NOMO-1 treated with DMSO at 0.1 percent for 48 hours (cell line): ENCODE measurements at regions not wholly inside any gene's neighbourhood (a gene's known extent, or its start where the extent isn't known, plus 50 kb on each side); places are given as distances from the start of the nearest gene placed in this dataset.
"Not testable (repeated sequence)": the region's sequence is repeated elsewhere in the genome, so short reads cannot be mapped to it uniquely, and the experiment has no call there.

Source experiments
- DNase-seq: peaks from one replicate; lab custom pipeline; 2025; ENCODE audit not compliant: unreplicated experiment; lab: John Stamatoyannopoulos, UW

DNA sequence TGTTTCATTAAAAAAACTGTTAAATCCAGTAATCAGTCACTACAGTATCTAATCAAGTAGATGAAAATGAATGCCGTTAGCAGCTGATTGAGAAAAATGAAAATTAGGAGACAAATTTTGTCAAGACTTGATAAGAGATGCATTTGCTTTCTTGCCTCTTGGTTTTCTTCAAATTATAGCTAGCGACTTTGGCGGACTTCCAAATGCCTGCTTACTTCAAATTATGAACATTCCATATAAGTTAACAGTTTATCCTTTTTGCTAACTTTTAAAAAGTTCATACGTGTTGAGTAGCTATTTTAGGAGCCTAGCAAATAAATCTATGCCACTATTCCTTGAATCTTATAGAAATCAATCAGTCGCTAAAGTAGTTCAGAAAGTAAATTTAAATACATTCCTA is 58.8 kb downstream of the PPP4R3C start:
- no peak for DNase-seq

DNA sequence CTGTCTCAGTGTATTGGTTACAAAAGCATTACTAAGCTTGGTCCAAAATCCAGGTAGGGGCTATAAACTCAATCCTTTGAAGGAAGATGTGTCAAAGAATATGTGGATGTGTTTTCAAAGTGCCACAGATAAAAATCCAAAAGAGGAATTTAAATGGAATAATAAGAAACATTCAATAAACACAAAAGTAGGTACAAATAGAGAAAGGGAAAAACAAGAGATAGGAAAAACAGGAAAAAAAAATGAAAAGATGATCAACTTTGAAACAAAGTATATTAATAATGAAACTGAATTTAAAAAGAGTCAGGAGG is 64.0 kb downstream of the PPP4R3C start:
- DNase-seq, result no peak

DNA sequence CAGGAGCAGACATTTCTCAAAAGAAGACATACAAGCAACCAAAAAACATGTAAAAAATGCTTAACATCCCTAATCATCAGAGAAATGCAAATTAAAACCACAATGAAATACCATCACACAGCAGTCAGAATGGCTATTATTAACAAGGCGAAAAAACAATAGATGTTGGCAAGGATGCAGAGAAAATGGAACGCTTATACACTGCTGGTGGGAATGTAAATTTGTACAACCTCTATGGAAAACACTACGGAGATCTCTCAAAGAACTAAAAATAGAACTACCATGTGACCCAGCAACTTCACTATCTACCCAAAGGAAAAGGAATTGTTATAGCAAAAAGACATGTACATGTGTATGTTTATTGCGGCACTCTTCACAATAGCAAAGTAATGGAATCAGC is 71.5 kb downstream of the PPP4R3C start:
- DNase-seq, result no peak

DNA sequence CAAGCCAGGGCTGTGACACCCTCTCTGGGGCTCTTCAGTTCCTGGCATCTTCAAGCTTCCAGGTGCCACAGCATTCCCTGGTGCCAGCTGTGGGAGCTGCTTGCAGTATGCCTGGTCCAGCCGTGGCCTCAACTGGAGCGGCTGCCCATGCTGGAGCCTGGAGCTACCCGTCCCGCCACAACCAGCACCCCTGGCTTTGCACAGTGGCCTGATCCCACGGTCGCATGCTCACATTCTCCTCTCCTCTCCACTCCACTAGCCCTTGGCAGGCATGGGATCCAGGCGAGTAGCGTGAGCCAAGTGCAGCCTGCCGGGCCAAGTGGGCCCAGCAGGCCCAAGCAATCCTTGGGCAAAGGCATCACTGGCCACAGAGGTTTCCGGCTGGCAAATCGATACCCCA is 81.7 kb downstream of the PPP4R3C start:
- DNase-seq, result no peak

DNA sequence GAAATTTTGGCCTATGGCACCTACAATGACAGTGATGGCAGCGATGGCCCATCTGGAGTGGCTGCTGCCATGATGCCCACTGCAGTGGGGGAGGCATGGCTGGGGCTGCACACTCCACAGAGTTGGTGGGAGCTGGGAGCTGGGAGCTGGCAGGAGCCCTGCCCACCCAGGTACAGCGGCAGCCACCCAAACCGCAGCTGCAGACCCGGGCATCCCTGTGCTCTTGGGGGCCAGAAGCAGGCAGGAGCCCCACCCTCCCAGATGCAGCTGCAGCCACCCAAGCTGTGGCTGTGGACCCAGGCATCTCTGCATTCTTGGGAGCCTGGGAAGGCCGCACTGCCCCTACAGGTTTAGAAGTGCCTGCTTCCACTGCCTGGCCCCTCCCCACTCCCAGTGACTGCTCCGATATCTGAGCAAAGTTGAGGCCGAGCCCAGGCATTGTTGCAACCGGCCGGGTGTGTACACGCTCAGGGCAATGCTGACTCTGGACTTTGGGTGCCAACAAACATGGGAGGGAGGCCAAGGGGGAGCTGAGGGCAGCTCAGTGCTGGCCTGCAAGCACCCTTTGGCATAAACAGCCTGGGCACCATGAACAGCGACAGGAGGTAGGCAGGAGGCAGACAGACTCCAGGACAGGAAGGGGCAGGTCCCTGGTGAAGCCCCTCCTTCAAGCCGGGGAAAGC is 82.8 kb downstream of the PPP4R3C start:
- no peak for DNase-seq

DNA sequence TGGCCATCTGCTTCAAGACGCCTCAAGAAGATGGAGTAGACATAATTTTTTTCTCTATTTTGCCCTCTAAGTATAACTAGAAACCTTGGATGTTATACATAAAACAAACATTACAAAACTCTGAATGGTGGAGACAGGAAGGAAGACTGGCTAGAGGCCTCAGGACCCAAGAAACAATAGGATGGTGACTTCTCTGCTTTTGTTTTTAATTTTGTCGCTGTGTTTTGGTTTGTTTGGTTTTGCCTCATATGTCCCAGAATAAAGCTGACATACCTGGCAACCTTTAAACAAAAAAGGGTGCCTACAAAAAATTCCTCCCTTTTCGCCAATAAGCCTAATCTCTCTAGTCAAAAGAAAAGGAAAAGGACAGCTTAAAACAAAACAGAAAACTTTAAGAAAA is 109.1 kb downstream of the PPP4R3C start:
- DNase-seq, result no peak

DNA sequence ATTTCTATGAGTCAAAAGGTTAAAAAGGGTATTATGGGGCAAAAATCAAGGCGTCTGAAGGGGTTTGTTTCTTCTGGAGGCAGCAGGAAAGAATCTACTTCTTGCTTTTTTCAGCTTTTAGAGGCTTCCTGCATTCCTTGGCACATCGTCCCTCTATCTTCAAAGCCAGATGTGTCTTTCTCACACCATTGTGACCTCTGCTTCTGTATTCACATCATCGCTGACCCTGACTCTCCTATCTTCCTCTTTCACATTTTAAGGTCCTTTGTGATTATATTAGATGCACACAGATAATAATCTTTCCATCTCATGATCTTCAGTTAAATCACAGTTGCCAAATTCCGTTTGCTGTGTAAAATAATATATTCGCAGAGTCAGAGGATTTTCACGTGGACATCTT is 112.7 kb downstream of the PPP4R3C start:
- DNase-seq, result no peak

DNA sequence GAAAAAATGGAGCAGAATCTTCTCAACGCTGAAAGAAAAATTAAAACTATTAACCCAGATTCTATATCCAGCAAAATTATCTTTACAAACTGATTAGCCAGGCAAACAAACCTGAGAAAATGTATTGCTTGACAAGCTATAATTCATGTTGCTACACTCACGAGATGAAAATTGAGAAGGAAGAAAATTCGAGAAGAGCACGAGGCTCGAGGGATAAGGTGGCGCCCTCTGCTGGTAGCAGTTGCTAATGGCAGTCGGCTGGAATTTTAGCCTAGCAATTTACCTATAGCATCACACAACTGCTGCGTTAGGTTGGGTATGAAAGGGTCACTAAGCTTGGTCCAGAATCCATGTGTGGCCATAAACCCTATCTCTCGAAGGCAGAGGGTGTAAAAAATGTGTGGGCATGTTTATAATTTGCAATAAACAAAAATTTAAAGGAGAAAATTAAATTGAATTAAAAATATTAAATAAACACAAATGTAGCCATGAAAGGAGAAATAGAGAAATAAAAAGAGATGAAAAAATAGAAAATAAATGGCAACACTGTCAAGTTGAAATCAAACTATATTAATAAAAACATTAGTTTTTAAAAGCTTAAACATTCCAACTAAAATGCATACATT is 126.6 kb downstream of the PPP4R3C start:
- DNase-seq, result peak; percentile 48

DNA sequence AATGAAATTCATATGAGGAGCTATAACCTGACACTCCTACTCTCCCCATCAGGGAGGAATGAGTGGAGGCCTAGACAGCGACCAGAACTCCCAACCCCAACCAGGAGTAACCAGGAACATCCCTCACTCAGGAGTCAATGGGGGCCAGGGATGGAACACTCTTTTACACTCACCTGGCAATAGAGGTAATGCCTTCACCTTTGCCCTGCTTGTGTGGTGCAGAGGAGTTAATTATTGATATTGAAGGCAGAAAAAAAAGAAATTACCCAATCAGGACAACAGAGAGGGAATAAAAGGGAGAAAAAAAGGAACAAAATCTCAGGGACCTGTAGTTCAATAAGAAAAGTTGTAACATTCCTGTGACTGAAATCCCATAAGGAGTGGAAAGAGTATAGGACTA is 141.5 kb downstream of the PPP4R3C start:
- no peak for DNase-seq

DNA sequence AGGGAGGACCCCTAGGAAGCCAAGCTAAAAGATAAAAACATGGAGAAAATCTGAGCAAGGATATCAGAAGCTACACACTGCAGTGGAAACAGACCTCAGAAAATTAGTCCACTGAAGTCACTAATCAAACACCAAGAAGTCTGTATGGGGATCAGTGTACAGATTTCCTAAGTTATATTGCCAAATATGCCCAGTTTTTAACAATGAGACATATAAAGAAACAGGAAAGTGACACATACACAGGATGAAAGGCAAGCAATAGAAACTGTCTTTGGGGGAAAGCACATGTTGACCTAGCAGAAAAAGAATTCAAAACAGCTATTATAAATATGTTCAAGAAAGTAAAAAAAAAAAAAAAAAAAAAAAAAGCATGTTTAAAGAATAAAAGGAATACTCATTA is 153.7 kb downstream of the PPP4R3C start:
- DNase-seq, result no peak

DNA sequence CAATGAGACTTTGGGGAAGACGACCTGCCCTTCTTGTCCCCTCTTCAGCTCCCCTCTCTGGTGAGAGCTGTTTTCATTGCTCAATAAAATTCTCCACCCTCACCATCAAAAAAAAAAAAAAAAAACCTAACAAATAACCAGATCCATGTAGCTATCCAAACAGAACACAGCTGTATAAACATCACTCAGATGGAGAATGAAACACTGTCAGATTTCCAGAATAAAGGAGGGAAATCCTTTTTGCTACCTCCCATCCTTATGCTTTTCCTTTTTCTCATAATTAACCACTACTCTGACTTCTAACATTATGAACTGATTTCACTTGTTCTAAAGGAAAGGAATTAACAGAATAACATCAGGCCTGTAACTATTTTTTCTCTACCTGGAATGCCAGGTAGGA is 155.6 kb downstream of the PPP4R3C start:
- no peak for DNase-seq

DNA sequence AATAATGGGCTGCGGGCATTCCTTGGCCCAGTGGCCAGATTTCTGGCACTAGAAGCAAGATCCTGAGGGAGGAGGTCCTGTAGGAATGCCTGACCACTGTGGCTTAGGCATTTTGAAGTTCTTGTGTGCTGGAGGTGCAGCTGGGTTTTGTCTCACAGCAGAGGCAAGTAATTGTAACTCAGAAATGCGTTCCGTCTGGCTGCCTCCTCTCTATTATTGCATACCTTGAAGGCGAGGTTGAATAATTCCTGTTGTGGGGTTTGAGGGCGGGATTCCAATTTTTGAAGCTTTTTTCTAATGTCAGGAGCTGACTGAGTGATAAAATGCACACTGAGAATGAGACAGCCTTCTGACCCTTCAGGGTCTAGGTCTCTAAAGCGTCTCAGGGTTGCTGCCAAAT is 170.6 kb downstream of the PPP4R3C start:
- DNase-seq, result not testable (repeated sequence)

DNA sequence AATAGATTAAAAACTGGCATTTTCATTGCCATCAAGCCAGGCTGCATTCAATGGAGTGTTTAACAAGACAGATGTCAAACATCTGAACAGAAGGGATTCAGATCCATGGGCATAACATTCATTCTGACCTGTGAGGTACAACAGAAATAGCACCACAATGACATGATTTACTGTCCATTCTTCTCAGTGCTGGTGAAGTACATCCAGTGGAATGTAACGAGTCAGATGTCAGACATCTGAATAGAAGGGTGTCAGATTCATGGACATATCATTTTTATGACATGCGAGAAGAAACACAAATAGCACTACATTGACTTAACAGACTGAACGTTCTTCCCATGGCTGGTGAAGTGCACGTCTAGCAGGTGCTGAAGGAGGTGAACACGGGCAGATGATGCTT is 186.4 kb downstream of the PPP4R3C start:
- no peak for DNase-seq

DNA sequence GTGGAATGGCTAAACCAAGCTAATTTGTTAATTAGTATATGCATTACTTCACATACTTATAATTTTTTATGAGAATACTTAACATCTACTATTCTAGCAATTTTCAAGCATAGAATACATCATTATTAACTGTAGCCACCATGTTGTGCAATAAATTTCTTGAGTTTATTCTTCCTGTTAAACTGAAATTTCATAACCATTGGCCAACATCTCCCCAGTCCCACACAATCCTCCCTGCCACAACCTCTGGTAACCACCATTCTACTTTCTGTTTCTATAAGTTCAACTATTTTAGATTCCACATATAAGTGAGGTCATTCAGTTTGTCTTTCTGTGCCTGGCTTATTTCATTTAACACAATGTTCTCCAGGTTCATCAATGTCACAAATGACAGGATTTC is 208.5 kb downstream of the PPP4R3C start:
- peak; percentile 94 for DNase-seq

DNA sequence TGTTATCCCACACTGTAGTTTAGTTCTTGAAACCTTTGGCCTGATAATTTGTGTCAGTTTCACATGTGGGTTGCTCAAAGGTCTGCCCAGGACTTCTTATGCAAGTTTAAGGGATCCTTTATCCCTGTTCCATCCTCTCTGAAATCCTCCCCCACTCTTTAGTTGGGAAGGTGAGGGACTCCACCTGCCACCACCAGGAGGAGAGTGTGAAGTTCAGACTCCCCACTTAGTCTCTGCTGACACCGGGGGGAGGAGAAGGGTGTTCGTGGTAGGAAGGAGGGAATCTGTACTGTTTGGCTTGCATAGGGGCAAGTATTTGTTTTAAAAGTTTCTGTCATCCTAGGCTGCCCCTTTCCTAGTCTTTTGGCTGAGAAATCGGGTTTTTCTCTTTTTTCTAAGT is 211.8 kb downstream of the PPP4R3C start:
- no peak for DNase-seq

DNA sequence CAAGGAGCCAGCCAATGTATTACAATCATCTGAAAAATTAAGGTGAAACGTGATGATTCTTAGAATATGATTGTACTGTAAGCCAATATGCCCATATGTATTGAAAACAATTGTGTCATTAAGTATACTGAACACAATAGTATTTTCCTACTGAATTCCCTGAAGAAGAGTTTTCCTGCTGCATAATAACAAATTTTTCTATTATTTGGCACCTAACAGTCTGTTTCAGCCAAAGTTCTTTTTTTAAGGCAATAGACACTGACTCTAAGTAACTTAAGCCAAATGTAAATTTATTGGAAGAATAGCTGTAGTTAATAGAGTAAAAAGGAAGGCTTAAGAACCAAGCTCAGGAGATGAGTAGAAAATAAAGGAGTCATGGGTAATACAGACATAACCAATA is 220.6 kb downstream of the PPP4R3C start:
- no peak for DNase-seq

DNA sequence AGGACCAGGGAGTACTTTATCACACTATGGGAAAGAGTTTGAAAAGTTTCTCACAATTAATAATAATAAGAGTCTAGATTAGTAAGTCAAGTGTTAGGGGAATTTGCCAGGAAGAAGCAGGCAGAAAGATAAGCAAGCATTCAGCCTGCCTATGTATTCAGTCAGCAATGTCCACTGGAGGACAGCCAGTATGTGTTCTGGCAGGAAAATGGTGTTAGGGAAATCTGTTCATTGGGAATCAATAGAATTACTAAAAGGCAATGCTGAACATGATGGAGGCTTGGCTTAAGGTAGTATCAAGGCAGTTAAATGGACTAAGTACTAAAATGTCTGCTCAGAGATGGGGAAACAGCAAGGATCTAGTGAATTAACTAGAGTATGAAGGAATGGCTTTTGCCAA is 221.2 kb downstream of the PPP4R3C start:
- no peak for DNase-seq

DNA sequence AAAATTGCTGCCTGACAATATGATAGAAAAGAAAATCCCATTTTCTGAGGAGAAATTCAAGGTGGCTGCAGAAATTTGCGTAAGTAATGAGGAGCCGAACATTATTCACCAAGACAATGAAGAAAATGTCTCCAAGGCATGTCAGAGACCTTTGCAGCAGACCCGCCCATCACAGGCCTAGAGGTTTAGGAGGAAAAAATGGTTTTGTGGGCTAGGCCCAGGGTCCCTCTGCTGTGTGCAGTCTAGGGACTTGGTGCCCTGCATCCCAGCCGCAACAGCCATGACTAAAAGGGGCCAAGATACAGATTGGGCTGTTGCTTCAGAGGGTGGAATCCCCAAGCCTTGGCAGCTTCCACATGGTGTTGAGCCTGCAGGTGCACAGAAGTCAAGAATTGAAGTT is 223.1 kb downstream of the PPP4R3C start:
- DNase-seq, result not testable (repeated sequence)

DNA sequence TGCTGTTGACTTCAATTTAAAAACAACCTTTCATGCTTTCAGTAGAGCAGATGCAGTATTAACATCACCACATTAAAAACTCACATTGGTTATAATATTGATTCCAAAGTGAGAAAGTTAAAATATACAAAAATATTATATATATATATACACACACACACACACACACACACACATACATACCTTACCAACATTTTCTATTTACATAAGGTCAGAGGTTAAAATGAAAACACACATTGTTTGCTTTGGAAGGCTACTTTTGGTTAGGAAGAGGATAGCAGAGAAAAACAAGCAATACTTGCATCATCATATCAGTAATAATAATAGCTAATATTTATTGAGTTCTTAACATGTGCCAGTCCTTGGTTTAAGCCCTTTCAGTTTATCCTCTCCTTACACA is 226.5 kb downstream of the PPP4R3C start:
- DNase-seq, result no peak

DNA sequence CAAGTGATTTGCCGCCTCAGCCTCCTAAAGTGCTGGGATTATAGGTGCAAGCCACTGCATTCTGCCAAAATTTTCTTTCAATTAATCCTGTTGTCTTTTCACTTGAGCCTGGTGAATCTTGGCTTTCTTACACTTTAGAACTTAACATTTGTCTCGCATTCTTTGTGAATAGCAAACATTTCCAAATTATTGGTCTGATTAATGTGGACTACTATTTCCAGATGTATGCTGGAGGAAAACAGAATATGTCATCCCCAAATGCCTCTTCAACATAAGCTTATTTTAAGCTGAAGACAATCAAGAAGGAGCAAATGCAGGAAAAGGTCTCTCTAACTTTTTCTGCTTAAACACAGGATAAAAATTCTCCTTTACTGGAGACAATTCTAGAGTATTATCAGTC is 233.4 kb downstream of the PPP4R3C start:
- no peak for DNase-seq

DNA sequence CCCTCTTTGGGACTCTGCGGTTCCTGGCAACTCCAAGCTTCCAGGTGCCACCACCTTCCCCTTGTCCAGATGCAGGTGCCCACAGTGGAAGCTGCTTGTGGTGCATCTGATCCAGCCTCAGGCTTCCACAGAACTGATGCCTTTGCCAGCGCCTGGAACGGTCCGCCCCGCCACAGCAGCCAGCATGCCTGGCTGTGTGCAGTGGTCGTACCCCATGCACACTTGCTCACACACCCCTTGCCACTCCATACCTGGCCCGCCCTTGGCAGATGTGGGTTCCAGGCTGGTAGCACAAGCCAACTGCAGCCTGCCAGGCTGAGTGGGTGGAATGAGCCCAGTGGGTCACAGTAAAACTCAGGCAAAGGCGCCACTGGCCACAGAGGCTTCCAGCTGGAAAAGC is 240.5 kb downstream of the PPP4R3C start:
- no peak for DNase-seq

DNA sequence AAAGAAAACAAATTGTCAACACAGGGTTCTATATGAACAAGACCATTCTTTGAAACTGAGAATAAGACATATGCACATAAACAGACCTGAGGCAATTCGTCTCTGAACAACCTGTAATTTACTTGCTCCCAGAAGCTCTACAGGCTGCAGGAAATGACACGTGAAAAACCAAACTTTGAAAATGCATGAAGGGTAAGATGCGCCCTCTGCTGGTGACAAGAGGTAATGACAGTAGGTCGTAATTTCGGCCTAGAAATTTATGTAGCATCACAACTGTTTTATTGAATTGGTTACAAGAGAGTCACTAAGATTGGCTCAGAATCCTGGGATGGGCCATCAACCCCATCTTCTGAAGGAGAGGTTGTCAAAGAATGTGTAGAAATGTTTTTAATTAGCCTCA is 276.5 kb downstream of the PPP4R3C start:
- DNase-seq, result peak; percentile 33

DNA sequence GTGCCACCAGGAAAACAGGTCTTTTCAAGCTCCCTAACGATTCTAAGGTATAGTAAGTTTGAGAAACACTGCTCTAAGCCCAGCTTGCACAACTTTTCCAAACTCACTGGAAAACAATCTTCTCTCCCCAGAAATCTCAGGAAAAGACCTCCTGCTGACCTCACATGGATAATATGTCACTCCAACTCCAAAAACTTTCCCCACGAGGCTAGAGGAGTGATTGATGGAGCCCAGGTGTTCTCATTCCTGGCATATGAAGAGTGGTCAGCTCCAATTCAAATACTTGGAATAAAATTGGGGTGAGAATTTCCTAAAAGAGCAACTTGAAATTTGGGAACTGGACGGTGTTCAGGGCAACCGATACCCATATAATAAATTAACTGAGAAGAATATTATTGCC is 299.9 kb downstream of the PPP4R3C start:
- DNase-seq, result no peak
